Liver (tissue), 8 donors: ENCODE measurements at regions not wholly inside any gene's neighbourhood (a gene's known extent, or its start where the extent isn't known, plus 50 kb on each side); places are given as distances from the start of the nearest gene placed in this dataset.

ENCODE experiments used
- DNase-seq: peaks from one replicate; pipeline ENCODE4 v3.0.0-alpha.2; 2017; ENCODE audit warnings: low spot score
- H3K27ac ChIP-seq, 2 donors: one replicate each; pipeline ENCODE4 v1.7.0; 2013; ENCODE audit warnings: inconsistent platforms in 2 of 2, low read length in 2 of 2, control low read depth in 1 of 2, low read depth in 1 of 2, mild to moderate bottlenecking in 1 of 2
- H3K27me3 ChIP-seq, 4 donors: one replicate each; pipeline versions ENCODE4 v1.6.1 to v1.7.0; 2013; ENCODE audit warnings: low read length in 3 of 4, inconsistent platforms in 1 of 4, mild to moderate bottlenecking in 1 of 4, moderate library complexity in 1 of 4; ENCODE audit not compliant: control insufficient read depth in 4 of 4, insufficient read depth in 4 of 4
- H3K36me3 ChIP-seq, 4 donors: one replicate each; pipeline versions ENCODE4 v1.6.1 to v1.7.0; 2013; ENCODE audit warnings: low read length in 3 of 4, mild to moderate bottlenecking in 3 of 4, low read depth in 1 of 4, moderate library complexity in 1 of 4; ENCODE audit not compliant: control insufficient read depth in 4 of 4, insufficient read depth in 3 of 4
- H3K4me1 ChIP-seq, 4 donors: one replicate each; pipeline versions ENCODE4 v1.6.1 to v1.7.0; 2013; ENCODE audit warnings: low read length in 3 of 4, mild to moderate bottlenecking in 3 of 4, moderate library complexity in 1 of 4; ENCODE audit not compliant: control insufficient read depth in 4 of 4, insufficient read depth in 4 of 4
- H3K4me3 ChIP-seq, 3 donors: one replicate each; pipeline versions ENCODE4 v1.6.1 to v1.7.0; 2013; ENCODE audit warnings: low read length in 3 of 3, control low read depth in 1 of 3, low read depth in 1 of 3, mild to moderate bottlenecking in 1 of 3
- H3K9ac ChIP-seq, 2 donors: one replicate each; pipeline ENCODE4 v1.7.0; 2013; ENCODE audit warnings: low read length in 2 of 2, mild to moderate bottlenecking in 2 of 2, moderate library complexity in 2 of 2, control low read depth in 1 of 2, low read depth in 1 of 2
- H3K9me3 ChIP-seq, 4 donors: one replicate each; pipeline versions ENCODE4 v1.6.1 to v1.7.0; 2013; ENCODE audit warnings: low read length in 3 of 4; ENCODE audit not compliant: control insufficient read depth in 4 of 4
- ATF3 ChIP-seq: IDR thresholded peaks from 2 replicates; pipeline ENCODE4 v1.6.1; 2016; ENCODE audit warnings: antibody characterized with exemption
- CTCF ChIP-seq: fragments of 150-350 bp; IDR thresholded peaks from 2 replicates; pipeline ENCODE4 v1.5.1; 2017; ENCODE audit warnings: improper control_type of control experiment, low read depth, low read length; ENCODE audit not compliant: missing input control
- FOXA1 ChIP-seq: IDR thresholded peaks from 2 replicates; pipeline ENCODE4 v1.6.1; 2016; ENCODE audit warnings: antibody characterized with exemption
- FOXA2 ChIP-seq: IDR thresholded peaks from 2 replicates; pipeline ENCODE4 v1.6.1; 2016; ENCODE audit warnings: antibody characterized with exemption
- HNF4A ChIP-seq, 2 donors: conservative IDR thresholded peaks; 2 replicates each; pipeline ENCODE4 v1.6.1; 2016; ENCODE audit warnings: antibody characterized with exemption in 2 of 2, mild to moderate bottlenecking in 2 of 2
- HNF4G ChIP-seq: IDR thresholded peaks from 2 replicates; pipeline ENCODE4 v1.6.1; 2016; ENCODE audit warnings: antibody characterized with exemption
- JUND ChIP-seq, 2 donors: IDR thresholded peaks; 2 replicates each; pipeline ENCODE4 v1.6.1; 2016; ENCODE audit warnings: antibody characterized with exemption in 2 of 2
- MAX ChIP-seq: IDR thresholded peaks from 2 replicates; pipeline ENCODE4 v1.6.1; 2016; ENCODE audit warnings: antibody characterized with exemption
- NR2F2 ChIP-seq: IDR thresholded peaks from 2 replicates; pipeline ENCODE4 v1.6.1; 2016; ENCODE audit warnings: antibody characterized with exemption
- RAD21 ChIP-seq, 2 donors: IDR thresholded peaks; 2 replicates each; pipeline ENCODE4 v1.6.1; 2016; ENCODE audit warnings: antibody characterized with exemption in 2 of 2, mild to moderate bottlenecking in 2 of 2
- RXRA ChIP-seq, 2 donors: IDR thresholded peaks; 2 replicates each; pipeline ENCODE4 v1.6.1; 2017 to 2018; ENCODE audit warnings: antibody characterized with exemption in 2 of 2, mild to moderate bottlenecking in 1 of 2
- SP1 ChIP-seq: IDR thresholded peaks from 2 replicates; pipeline ENCODE4 v1.6.1; 2018; ENCODE audit warnings: antibody characterized with exemption, mild to moderate bottlenecking
- ZBTB33 ChIP-seq: IDR thresholded peaks from 2 replicates; pipeline ENCODE4 v1.6.1; 2016; ENCODE audit warnings: antibody characterized with exemption
- WGBS: extraction: QIAGEN DNeasy Blood & Tissue Kit; methylation state at CpG from one replicate; pipeline ENCODE4 v1.1.7; 2013; 5-methylcytosine and 5-hydroxymethylcytosine counted together
- donor health status: healthy.
- donor health status: healthy.
- donor health status: healthy.
- donor health status: healthy.
- donor health status: healthy.

- Histone ChIP-seq H3K27ac (no peak overlapping the region), H3K27me3 (no peaks in the 10 kb centered on the region), H3K36me3 (no peaks in the 10 kb centered on the region), H3K9me3 (peaks cover 2 to 5% (median 3%) of the 10 kb centered on the region in 4 donors), H3K4me3 (no peak overlapping the region), H3K4me1 (no peaks in the 10 kb centered on the region), H3K9ac (no peak overlapping the region)
- 57% methylated on average over 3 of the region's 3 CpGs for WGBS
- no peak for TF ChIP-seq MAX
- TF ChIP-seq NR2F2: no peak
- no peak for TF ChIP-seq CTCF
- no peak for TF ChIP-seq FOXA1
- TF ChIP-seq SP1: no peak
- no peak for TF ChIP-seq HNF4A (conservative IDR thresholded peaks at IDR 0.05)
- TF ChIP-seq ATF3: no peak
- TF ChIP-seq HNF4G: no peak
- DNase-seq: no peak
These were observed 211.3 kb upstream of the NAV3 start for GRCh38 chr12:77619425-77619824.

- H3K9me3 ChIP-seq: peaks cover 2 to 5% (median 3%) of the 10 kb centered on the region in 4 donors
- 95% methylated on average over 1 of the region's 1 CpG for WGBS
- no peak overlapping the region for H3K9ac ChIP-seq
- TF ChIP-seq FOXA2: no peak
- no peak for TF ChIP-seq HNF4A (conservative IDR thresholded peaks at IDR 0.05)
- no peak for TF ChIP-seq NR2F2
- TF ChIP-seq JUND (IDR thresholded peaks at IDR 0.05): no peak
- TF ChIP-seq CTCF: no peak
- no peak for TF ChIP-seq ZBTB33
- no peak for TF ChIP-seq SP1
- TF ChIP-seq HNF4G: no peak
- TF ChIP-seq RAD21 (IDR thresholded peaks at IDR 0.05): no peak
- no peak for TF ChIP-seq FOXA1
- TF ChIP-seq RXRA (IDR thresholded peaks at IDR 0.05): no peak
- DNase-seq: no peak
- H3K36me3 ChIP-seq: no peaks in the 10 kb centered on the region
- no peak overlapping the region for H3K4me3 ChIP-seq
- no peaks in the 10 kb centered on the region for H3K4me1 ChIP-seq
- no peak overlapping the region for H3K27ac ChIP-seq
- no peaks in the 10 kb centered on the region for H3K27me3 ChIP-seq
These were observed 212.9 kb upstream of the NAV3 start for GRCh38 chr12:77617818-77618217.
